Peyer's patch (tissue), 4 donors: ENCODE measurements at regions not wholly inside any gene's neighbourhood (a gene's known extent, or its start where the extent isn't known, plus 50 kb on each side); places are given as distances from the start of the nearest gene placed in this dataset.
"Not testable (repeated sequence)": the region's sequence is repeated elsewhere in the genome, so short reads cannot be mapped to it uniquely, and the experiment has no call there.

ENCODE experiments used
- DNase-seq, 3 donors: peaks; one replicate each; pipeline ENCODE4 v3.0.0-alpha.2; 2017 to 2019
- H3K27ac ChIP-seq, 4 donors: fragments of 200-600 bp; sonication (generic); one replicate each; pipeline ENCODE4 v1.5.1; 2016 to 2019
- H3K27me3 ChIP-seq, 2 donors: fragments of 200-600 bp; sonication (generic); one replicate each; pipeline ENCODE4 v1.5.1; 2019
- H3K36me3 ChIP-seq, 3 donors: fragments of 200-600 bp; sonication (generic); one replicate each; pipeline ENCODE4 v1.5.1; 2016 to 2019
- H3K4me1 ChIP-seq, 4 donors: fragments of 200-600 bp; sonication (generic); one replicate each; pipeline ENCODE4 v1.5.1; 2016 to 2019
- H3K4me3 ChIP-seq, 4 donors: fragments of 200-600 bp; sonication (generic); 1 replicate in 3 of 4; 2 replicates in 1 of 4; pipeline ENCODE4 v1.5.1; 2016 to 2019; ENCODE audit warnings: mild to moderate bottlenecking in 1 of 4
- H3K9me3 ChIP-seq, 4 donors: fragments of 200-600 bp; sonication (generic); one replicate each; pipeline ENCODE4 v1.5.1; 2016 to 2019; ENCODE audit warnings: mild to moderate bottlenecking in 1 of 4
- CTCF ChIP-seq, 6 experiments: fragments of 450-650 bp in 4 of 6; fragments of 200-600 bp in 2 of 6; sonication (generic) in 1 of 6; IDR thresholded peaks; one replicate each; pipeline ENCODE4 v1.5.1; 2017 to 2019; ENCODE audit warnings: antibody characterized with exemption in 6 of 6, mild to moderate bottlenecking in 3 of 6, moderate library complexity in 1 of 6
- POLR2A ChIP-seq, 2 donors: fragments of 450-650 bp; IDR thresholded peaks; one replicate each; pipeline ENCODE4 v1.5.1; 2017; ENCODE audit warnings: antibody characterized with exemption in 2 of 2, mild to moderate bottlenecking in 2 of 2, moderate library complexity in 2 of 2

GRCh38 chr1:177413982-177414596 is 243.3 kb downstream of the BRINP2 start:
- DNase-seq, result no peak
- no peak overlapping the region for H3K27ac ChIP-seq
- no peaks in the 10 kb centered on the region for H3K4me1 ChIP-seq
- no peaks in the 10 kb centered on the region for H3K9me3 ChIP-seq
- no peaks in the 10 kb centered on the region for H3K36me3 ChIP-seq
- H3K27me3 ChIP-seq, result no peaks in the 10 kb centered on the region
- no peak overlapping the region for H3K4me3 ChIP-seq
- TF ChIP-seq CTCF (IDR thresholded peaks at IDR 0.05), result no peak
- TF ChIP-seq POLR2A (IDR thresholded peaks at IDR 0.05), result no peak

- Histone ChIP-seq H3K9me3 (no peaks in the 10 kb centered on the region), H3K27me3 (no peaks in the 10 kb centered on the region), H3K4me1 (no peaks in the 10 kb centered on the region), H3K27ac (no peak overlapping the region), H3K4me3 (no peak overlapping the region), H3K36me3 (no peaks in the 10 kb centered on the region)
- DNase-seq, result no peak
- no peak for TF ChIP-seq POLR2A (IDR thresholded peaks at IDR 0.05)
- TF ChIP-seq CTCF (IDR thresholded peaks at IDR 0.05), result no peak
These were observed 240.6 kb downstream of the BRINP2 start for GRCh38 chr1:177411381-177411780.

GRCh38 chr1:177410179-177410766 is 239.5 kb downstream of the BRINP2 start:
- no peaks in the 10 kb centered on the region for H3K4me1 ChIP-seq
- H3K27me3 ChIP-seq, result no peaks in the 10 kb centered on the region
- no peak for DNase-seq
- TF ChIP-seq POLR2A (IDR thresholded peaks at IDR 0.05) (no peak), CTCF (IDR thresholded peaks at IDR 0.05) (no peak)
- H3K27ac ChIP-seq, result no peak overlapping the region
- H3K36me3 ChIP-seq, result no peaks in the 10 kb centered on the region
- no peaks in the 10 kb centered on the region for H3K9me3 ChIP-seq
- no peak overlapping the region for H3K4me3 ChIP-seq

- H3K9me3 ChIP-seq, H3K27ac ChIP-seq, H3K4me3 ChIP-seq, H3K27me3 ChIP-seq, H3K36me3 ChIP-seq, H3K4me1 ChIP-seq, DNase-seq: not testable (repeated sequence)
These were observed 235.6 kb downstream of the BRINP2 start for GRCh38 chr1:177406323-177406722.

GRCh38 chr1:177392336-177392735 is 221.6 kb downstream of the BRINP2 start:
- H3K4me3 ChIP-seq, result no peak overlapping the region
- TF ChIP-seq CTCF (IDR thresholded peaks at IDR 0.05) (no peak), POLR2A (IDR thresholded peaks at IDR 0.05) (no peak)
- H3K36me3 ChIP-seq, result no peaks in the 10 kb centered on the region
- H3K4me1 ChIP-seq, result no peaks in the 10 kb centered on the region
- H3K27ac ChIP-seq, result no peak overlapping the region
- no peaks in the 10 kb centered on the region for H3K9me3 ChIP-seq
- DNase-seq, result no peak
- H3K27me3 ChIP-seq, result no peaks in the 10 kb centered on the region

GRCh38 chr1:177385760-177386698 is 215.3 kb downstream of the BRINP2 start:
- no peak for TF ChIP-seq POLR2A (IDR thresholded peaks at IDR 0.05)
- no peak for TF ChIP-seq CTCF (IDR thresholded peaks at IDR 0.05)
- no peaks in the 10 kb centered on the region for H3K9me3 ChIP-seq
- H3K4me3 ChIP-seq, result no peak overlapping the region
- no peaks in the 10 kb centered on the region for H3K4me1 ChIP-seq
- DNase-seq, result no peak
- H3K36me3 ChIP-seq, result no peaks in the 10 kb centered on the region
- H3K27ac ChIP-seq, result no peak overlapping the region
- no peaks in the 10 kb centered on the region for H3K27me3 ChIP-seq
